A549 (cell line): ENCODE measurements at regions not wholly inside any gene's neighbourhood (a gene's known extent, or its start where the extent isn't known, plus 50 kb on each side); places are given as distances from the start of the nearest gene placed in this dataset.

Experiments used
- ATAC-seq, 2 experiments: fragments of 200-7000 bp in 1 of 2; fragments of >200 bp in 1 of 2; cut with Nextera tagmentation in 1 of 2; cut with Tn5 transposase in 1 of 2; 3 replicates each; pipeline versions ENCODE4 v1.8.0 to v1.9.1; 2018 to 2020; ENCODE audit warnings: mild to moderate bottlenecking in 1 of 2, moderate library complexity in 1 of 2
- CTCF ChIA-PET: fragments of 300-600 bp; sonication (Branson Sonifier 250); formaldehyde crosslinking; extraction: SDS; loops from one replicate; lab custom pipeline; 2021; ENCODE audit warnings: antibody characterized with exemption, inconsistent platforms; lab: Yijun Ruan, JAX
- POLR2A ChIA-PET: fragments of 350-600 bp; formaldehyde crosslinking; extraction: SDS; loops from one replicate; lab custom pipeline; 2021; ENCODE audit warnings: antibody characterized with exemption, inconsistent platforms; lab: Yijun Ruan, JAX
- DNase-seq, 2 experiments: peaks; one replicate each; pipeline versions ENCODE4 v3.0.0 to v3.0.0-alpha.2; 2011 to 2016; ENCODE audit warnings: low read depth in 1 of 2, low spot score in 1 of 2
- FAIRE-seq: peaks from 2 replicates; lab custom pipeline; 2011; peaks lifted over from hg19 to GRCh38; lab: Jason Lieb, UNC
- H3K27ac ChIP-seq, 2 experiments: fragments of >200 bp; sonication (Bioruptor Twin); formaldehyde crosslinking; 3 replicates each; pipeline ENCODE4 v1.5.1; 2016 to 2017
- H3K4me1 ChIP-seq: fragments of >200 bp; sonication (Bioruptor Twin); formaldehyde crosslinking; 3 replicates; pipeline ENCODE4 v1.6.1; 2016
- H3K4me2 ChIP-seq: fragments of >200 bp; sonication (Bioruptor Twin); formaldehyde crosslinking; 3 replicates; pipeline ENCODE4 v1.6.1; 2016
- H3K4me3 ChIP-seq: fragments of >200 bp; sonication (Bioruptor Twin); formaldehyde crosslinking; 3 replicates; pipeline ENCODE4 v1.5.1; 2016
- H3K9me3 ChIP-seq: fragments of >200 bp; sonication (Bioruptor Twin); formaldehyde crosslinking; 3 replicates; pipeline ENCODE4 v1.6.1; 2016
- CBX2 ChIP-seq: fragments of 200-600 bp; sonication (generic); IDR thresholded peaks from 2 replicates; pipeline ENCODE4 v1.6.1; 2016; ENCODE audit warnings: low read depth, mild to moderate bottlenecking, borderline replicate concordance
- CEBPB ChIP-seq, 2 experiments: fragments of >200 bp in 1 of 2; sonication (Bioruptor Twin) in 1 of 2; formaldehyde crosslinking in 1 of 2; IDR thresholded peaks; 2 replicates each; pipeline ENCODE4 v1.6.1; 2012 to 2016
- E2F6 ChIP-seq: IDR thresholded peaks from 2 replicates; pipeline ENCODE4 v1.6.1; 2012; ENCODE audit warnings: low read depth, borderline replicate concordance
- FOXS1 ChIP-seq: fragments of 250-450 bp; sonication (Bioruptor Pico); IDR thresholded peaks from 2 replicates; pipeline ENCODE4 v1.5.0; 2020; ENCODE audit warnings: mild to moderate bottlenecking, moderate library complexity
- HEYL ChIP-seq: fragments of 250-450 bp; sonication (Bioruptor Pico); IDR thresholded peaks from 2 replicates; pipeline ENCODE4 v1.8.0; 2021; ENCODE audit warnings: mild to moderate bottlenecking, moderate library complexity
- HMGXB4 ChIP-seq: fragments of 250-450 bp; sonication (Bioruptor Pico); IDR thresholded peaks from 2 replicates; pipeline ENCODE4 v1.5.0; 2021; ENCODE audit warnings: mild to moderate bottlenecking, moderate library complexity, borderline replicate concordance
- HOXB5 ChIP-seq: fragments of 250-450 bp; sonication (Bioruptor Pico); IDR thresholded peaks from 2 replicates; pipeline ENCODE4 v1.5.0; 2020; ENCODE audit warnings: mild to moderate bottlenecking, moderate library complexity
- JUNB ChIP-seq: fragments of >200 bp; sonication (Bioruptor Twin); formaldehyde crosslinking; IDR thresholded peaks from 2 replicates; pipeline ENCODE4 v1.6.1; 2016
- NFE2L2 ChIP-seq: fragments of 150-350 bp; conservative IDR thresholded peaks from 2 replicates; pipeline ENCODE4 v1.6.1; 2014; ENCODE audit warnings: low read length
- PBX3 ChIP-seq: IDR thresholded peaks from 2 replicates; pipeline ENCODE4 v1.6.1; 2012
- POLR2A ChIP-seq: IDR thresholded peaks from 2 replicates; pipeline ENCODE4 v1.6.1; 2012; ENCODE audit warnings: mild to moderate bottlenecking, low read length
- POLR2AphosphoS2 ChIP-seq: conservative IDR thresholded peaks from 2 replicates; pipeline ENCODE4 v1.6.1; 2012; ENCODE audit warnings: low read length, improper control_type of control experiment, inconsistent platforms
- RCOR1 ChIP-seq: fragments of 150-350 bp; IDR thresholded peaks from 2 replicates; pipeline ENCODE4 v1.6.1; 2014; ENCODE audit warnings: antibody characterized with exemption, low read length, low read depth
- RNF2 ChIP-seq: fragments of 200-600 bp; sonication (generic); IDR thresholded peaks from 2 replicates; pipeline ENCODE4 v1.6.1; 2016; ENCODE audit warnings: low read depth, mild to moderate bottlenecking, antibody characterized with exemption, moderate library complexity, borderline replicate concordance
- TP53 ChIP-seq: fragments of 250-450 bp; sonication (Bioruptor Pico); IDR thresholded peaks from 2 replicates; pipeline ENCODE4 v1.5.0; 2021; ENCODE audit warnings: mild to moderate bottlenecking, moderate library complexity
- WGBS: methylation state at CpG from one replicate; pipeline ENCODE4 v1.1.6; 2017; ENCODE audit errors: missing lambda C conversion rate; 5-methylcytosine and 5-hydroxymethylcytosine counted together
- TF ChIP-seq, protein P1 (sequence below): fragments of >200 bp; sonication (Bioruptor Twin); formaldehyde crosslinking; IDR thresholded peaks from 3 replicates; pipeline ENCODE4 v1.6.1; 2016
- TF ChIP-seq, protein P2 (sequence below): IDR thresholded peaks from 2 replicates; pipeline ENCODE4 v1.6.1; 2012
- TF ChIP-seq, protein P3 (sequence below): fragments of >200 bp; sonication (Bioruptor Twin); formaldehyde crosslinking; IDR thresholded peaks from 2 replicates; pipeline ENCODE4 v1.6.1; 2016

- no peak for ATAC-seq
- Histone ChIP-seq H3K4me2 (no peak overlapping the region), H3K4me3 (no peak overlapping the region), H3K27ac (no peak overlapping the region), H3K4me1 (no peaks in the 10 kb centered on the region), H3K9me3 (no peaks in the 10 kb centered on the region)
- ChIA-PET CTCF (interaction anchor here (0.6 kb wide), 1 partner anchor 13 kb away, joined by 3 read pairs; no protein-coding TSS in a partner anchor), POLR2A (no interaction called here)
- no peak for FAIRE-seq
- TF ChIP-seq JUNB (no peak), HMGXB4 (CRISPR knock-in tag) (no peak)
- TF ChIP-seq, protein P1, sequence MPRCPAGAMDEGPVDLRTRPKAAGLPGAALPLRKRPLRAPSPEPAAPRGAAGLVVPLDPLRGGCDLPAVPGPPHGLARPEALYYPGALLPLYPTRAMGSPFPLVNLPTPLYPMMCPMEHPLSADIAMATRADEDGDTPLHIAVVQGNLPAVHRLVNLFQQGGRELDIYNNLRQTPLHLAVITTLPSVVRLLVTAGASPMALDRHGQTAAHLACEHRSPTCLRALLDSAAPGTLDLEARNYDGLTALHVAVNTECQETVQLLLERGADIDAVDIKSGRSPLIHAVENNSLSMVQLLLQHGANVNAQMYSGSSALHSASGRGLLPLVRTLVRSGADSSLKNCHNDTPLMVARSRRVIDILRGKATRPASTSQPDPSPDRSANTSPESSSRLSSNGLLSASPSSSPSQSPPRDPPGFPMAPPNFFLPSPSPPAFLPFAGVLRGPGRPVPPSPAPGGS = no peak
- DNase-seq = no peak
- 72% methylated on average over 2 of the region's 2 CpGs for WGBS
Observed at GRCh38 chr13:77379508-77379907, 52.6 kb upstream of the MYCBP2 start.

GRCh38 chr13:77378662-77379061 is 51.8 kb upstream of the MYCBP2 start:
- CTCF ChIA-PET = interaction anchor here (1.2 kb wide), 1 partner anchor 12 kb away, joined by 3 read pairs; no protein-coding TSS in a partner anchor
- H3K4me1 ChIP-seq = no peaks in the 10 kb centered on the region
- no peak for ATAC-seq
- TF ChIP-seq NFE2L2 = no peak
- no peak for TF ChIP-seq E2F6
- TF ChIP-seq, protein P2, sequence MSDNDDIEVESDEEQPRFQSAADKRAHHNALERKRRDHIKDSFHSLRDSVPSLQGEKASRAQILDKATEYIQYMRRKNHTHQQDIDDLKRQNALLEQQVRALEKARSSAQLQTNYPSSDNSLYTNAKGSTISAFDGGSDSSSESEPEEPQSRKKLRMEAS = no peak
- TF ChIP-seq HEYL (CRISPR knock-in tag) = no peak
- TF ChIP-seq FOXS1 (CRISPR knock-in tag) = no peak
- TF ChIP-seq, protein P3, sequence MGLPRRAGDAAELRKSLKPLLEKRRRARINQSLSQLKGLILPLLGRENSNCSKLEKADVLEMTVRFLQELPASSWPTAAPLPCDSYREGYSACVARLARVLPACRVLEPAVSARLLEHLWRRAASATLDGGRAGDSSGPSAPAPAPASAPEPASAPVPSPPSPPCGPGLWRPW = no peak
- no peak for TF ChIP-seq PBX3
- TF ChIP-seq TP53 (CRISPR knock-in tag) = no peak
- no peak for TF ChIP-seq POLR2AphosphoS2
- TF ChIP-seq CEBPB (IDR thresholded peaks at IDR 0.05) = no peak
- no peak for TF ChIP-seq HOXB5 (CRISPR knock-in tag)
- no peak for TF ChIP-seq RNF2
- no peak for TF ChIP-seq POLR2A
- no peak for TF ChIP-seq RCOR1
- TF ChIP-seq JUNB = no peak
- TF ChIP-seq, all 56 proteins: peak for 0
- H3K4me3 ChIP-seq = no peak overlapping the region
- FAIRE-seq = no peak
- DNase-seq = no peak
- POLR2A ChIA-PET = no interaction called here
- H3K27ac ChIP-seq = no peak overlapping the region
- no peak overlapping the region for H3K4me2 ChIP-seq
- H3K9me3 ChIP-seq = no peaks in the 10 kb centered on the region

- H3K4me1 ChIP-seq = no peaks in the 10 kb centered on the region
- no peak for FAIRE-seq
- no peak overlapping the region for H3K4me3 ChIP-seq
- no peaks in the 10 kb centered on the region for H3K9me3 ChIP-seq
- ATAC-seq = no peak
- DNase-seq = no peak
- no peak overlapping the region for H3K4me2 ChIP-seq
- ChIA-PET POLR2A (no interaction called here), CTCF (no interaction called here)
- TF ChIP-seq JUNB = no peak
- no peak for TF ChIP-seq FOXS1 (CRISPR knock-in tag)
- no peak for TF ChIP-seq CBX2
- H3K27ac ChIP-seq = no peak overlapping the region
- WGBS = 70% methylated on average over 1 of the region's 1 CpG
Observed at GRCh38 chr13:77377016-77377415, 50.1 kb upstream of the MYCBP2 start.
